Ectodermal cell (in vitro differentiated cells): ENCODE measurements at regions not wholly inside any gene's neighbourhood (a gene's known extent, or its start where the extent isn't known, plus 50 kb on each side); places are given as distances from the start of the nearest gene placed in this dataset.
"Not testable (repeated sequence)": the region's sequence is repeated elsewhere in the genome, so short reads cannot be mapped to it uniquely, and the experiment has no call there.

Experiments used
- H3K27ac ChIP-seq: 2 replicates; pipeline ENCODE4 v1.7.0; 2013; ENCODE audit warnings: mild to moderate bottlenecking, low read depth, low read length; ENCODE audit not compliant: insufficient read depth, poor library complexity, severe bottlenecking
- H3K27me3 ChIP-seq: 2 replicates; pipeline ENCODE4 v1.7.0; 2013; ENCODE audit warnings: mild to moderate bottlenecking, low read length; ENCODE audit not compliant: insufficient read depth, control insufficient read depth, poor library complexity, severe bottlenecking
- H3K36me3 ChIP-seq: one replicate; pipeline ENCODE4 v1.7.0; 2013; ENCODE audit warnings: low read length; ENCODE audit not compliant: control insufficient read depth, insufficient read depth
- H3K4me1 ChIP-seq: one replicate; pipeline ENCODE4 v1.7.0; 2013; ENCODE audit warnings: low read length; ENCODE audit not compliant: control insufficient read depth, insufficient read depth
- H3K4me3 ChIP-seq: 2 replicates; pipeline ENCODE4 v1.7.0; 2013; ENCODE audit warnings: low read depth, low read length, control low read depth; ENCODE audit not compliant: insufficient read depth
- H3K9me3 ChIP-seq: 2 replicates; pipeline ENCODE4 v1.7.0; 2013; ENCODE audit warnings: mild to moderate bottlenecking, low read length, moderate library complexity; ENCODE audit not compliant: control insufficient read depth
- WGBS, 2 experiments: methylation state at CpG; one replicate each; pipeline ENCODE4 v1.1.7; 2013; ENCODE audit warnings: missing lambda C conversion rate in 2 of 2; 5-methylcytosine and 5-hydroxymethylcytosine counted together

DNA sequence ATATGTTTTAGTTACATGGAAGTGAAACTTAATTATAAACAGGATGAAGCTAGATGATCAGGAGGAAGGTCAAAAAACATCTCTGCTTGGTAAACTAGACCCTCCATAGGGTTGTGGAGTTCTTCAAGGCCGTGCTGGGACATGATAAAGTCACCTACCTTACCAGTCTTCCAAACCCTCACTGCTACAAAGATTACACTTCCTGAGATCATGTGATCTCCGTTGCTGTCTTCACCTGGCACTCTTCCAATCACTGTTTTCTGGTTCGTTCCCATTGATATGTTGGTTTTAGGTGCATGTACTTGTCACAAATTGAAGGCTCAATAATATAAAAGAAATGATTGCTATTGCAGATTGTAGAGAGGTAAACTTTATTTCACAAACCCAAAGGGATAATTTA is 161.5 kb upstream of the MAN1A1 start:
- no peaks in the 10 kb centered on the region for H3K9me3 ChIP-seq
- no peak overlapping the region for H3K27ac ChIP-seq
- H3K4me1 ChIP-seq: no peaks in the 10 kb centered on the region
- no peaks in the 10 kb centered on the region for H3K27me3 ChIP-seq
- WGBS, 2 experiments: 92 to 97% methylated on average over 3 of the region's 3 CpGs
- no peaks in the 10 kb centered on the region for H3K36me3 ChIP-seq
- no peak overlapping the region for H3K4me3 ChIP-seq

- 96 to 98% methylated on average over 1 to 2 of the region's 2 CpGs for WGBS, 2 experiments
- Histone ChIP-seq H3K4me3 (no peak overlapping the region), H3K36me3 (no peaks in the 10 kb centered on the region), H3K27ac (no peak overlapping the region), H3K9me3 (no peaks in the 10 kb centered on the region), H3K27me3 (no peaks in the 10 kb centered on the region), H3K4me1 (no peaks in the 10 kb centered on the region)
These were observed 160.7 kb upstream of the MAN1A1 start for GRCh38 chr6:119510246-119510645.

GRCh38 chr6:119506631-119507174 is 157.1 kb upstream of the MAN1A1 start:
- Histone ChIP-seq H3K4me1 (no peaks in the 10 kb centered on the region), H3K27me3 (no peaks in the 10 kb centered on the region), H3K9me3 (no peaks in the 10 kb centered on the region), H3K4me3 (no peak overlapping the region), H3K27ac (no peak overlapping the region), H3K36me3 (no peaks in the 10 kb centered on the region)

DNA sequence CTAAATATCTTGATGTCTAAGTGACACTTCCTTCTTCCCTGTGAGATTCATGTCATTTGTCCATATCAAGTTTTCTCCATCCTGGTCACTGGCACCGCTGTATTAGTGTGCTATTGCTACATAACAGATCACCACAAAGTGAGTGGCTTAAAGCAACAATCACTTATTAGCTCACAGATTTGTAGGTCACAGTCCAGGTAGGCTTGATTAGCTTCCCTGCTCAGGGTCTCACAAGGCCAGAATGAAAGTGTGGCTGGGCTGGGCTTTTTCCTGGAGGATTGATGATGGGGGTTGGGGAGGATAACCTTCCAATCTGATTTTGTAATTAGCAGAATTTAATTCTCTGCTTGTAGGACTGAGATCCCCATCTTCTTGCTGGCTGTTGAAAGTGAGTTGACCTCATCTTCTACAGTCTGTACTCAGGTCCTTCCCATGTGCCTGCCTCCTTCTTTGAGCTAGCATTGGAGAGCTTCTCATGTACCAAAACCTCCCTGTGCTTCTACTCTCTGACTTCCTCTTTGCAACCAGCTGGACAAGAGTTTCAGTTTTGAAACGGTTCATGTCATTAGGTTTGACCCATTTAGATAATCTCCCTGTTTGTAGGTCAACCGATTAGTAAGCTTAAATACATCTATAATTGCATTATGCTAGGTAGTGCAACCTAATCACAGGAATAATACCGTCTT is 152.4 kb upstream of the MAN1A1 start:
- no peaks in the 10 kb centered on the region for H3K27me3 ChIP-seq
- H3K4me3 ChIP-seq: no peak overlapping the region
- no peaks in the 10 kb centered on the region for H3K4me1 ChIP-seq
- 82 to 93% methylated on average over 4 of the region's 4 CpGs for WGBS, 2 experiments
- no peak overlapping the region for H3K27ac ChIP-seq
- no peaks in the 10 kb centered on the region for H3K36me3 ChIP-seq
- H3K9me3 ChIP-seq: no peaks in the 10 kb centered on the region

- Histone ChIP-seq H3K36me3 (no peaks in the 10 kb centered on the region), H3K27ac (no peak overlapping the region), H3K4me3 (no peak overlapping the region), H3K4me1 (no peaks in the 10 kb centered on the region), H3K27me3 (no peaks in the 10 kb centered on the region), H3K9me3 (no peaks in the 10 kb centered on the region)
- WGBS, 2 experiments: no CpG with 5 or more reads among the region's 1 CpG
These were observed 150.2 kb upstream of the MAN1A1 start for GRCh38 chr6:119499797-119500196.

- no peaks in the 10 kb centered on the region for H3K36me3 ChIP-seq
- 96 to 97% methylated on average over 2 to 3 of the region's 3 CpGs for WGBS, 2 experiments
- no peak overlapping the region for H3K4me3 ChIP-seq
These were observed 148.6 kb upstream of the MAN1A1 start for GRCh38 chr6:119497988-119498727.

GRCh38 chr6:119495230-119495683 is 145.7 kb upstream of the MAN1A1 start:
- H3K27me3 ChIP-seq: no peaks in the 10 kb centered on the region
- no peak overlapping the region for H3K4me3 ChIP-seq
- 94 to 97% methylated on average over 5 of the region's 5 CpGs for WGBS, 2 experiments
- no peak overlapping the region for H3K27ac ChIP-seq
- no peaks in the 10 kb centered on the region for H3K9me3 ChIP-seq
- no peaks in the 10 kb centered on the region for H3K36me3 ChIP-seq
- no peaks in the 10 kb centered on the region for H3K4me1 ChIP-seq

More at GRCh38 chr6:119497988-119498727, 148.6 kb upstream of the MAN1A1 start:
- no peak overlapping the region for H3K27ac ChIP-seq
- H3K9me3 ChIP-seq: no peaks in the 10 kb centered on the region
- no peaks in the 10 kb centered on the region for H3K4me1 ChIP-seq
- no peaks in the 10 kb centered on the region for H3K27me3 ChIP-seq

DNA sequence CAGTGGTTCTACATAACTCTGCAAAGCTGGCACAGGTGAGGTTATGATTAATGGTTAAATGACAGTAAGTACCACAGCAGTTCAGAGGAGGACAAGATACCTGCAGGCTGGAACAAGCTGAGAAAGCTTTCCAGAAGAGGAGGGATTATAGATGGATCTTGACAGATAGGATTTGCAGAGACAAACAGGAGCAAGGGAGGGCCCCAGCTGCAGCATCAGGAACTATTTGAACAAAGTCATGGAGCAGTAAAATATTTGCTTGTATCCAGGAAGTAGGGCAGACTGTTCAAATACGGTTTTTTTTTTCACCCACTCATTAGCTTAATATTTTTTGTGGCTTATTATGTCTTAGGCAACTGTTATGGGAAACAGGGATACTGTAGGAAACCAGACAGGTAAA is 144.4 kb upstream of the MAN1A1 start:
- H3K27me3 ChIP-seq: no peaks in the 10 kb centered on the region
- WGBS, 2 experiments: 100% methylated on average over 1 of the region's 1 CpG; no CpG with 5 or more reads in 1 of the 2 experiments
- H3K9me3 ChIP-seq: no peaks in the 10 kb centered on the region
- no peak overlapping the region for H3K4me3 ChIP-seq
- H3K4me1 ChIP-seq: no peaks in the 10 kb centered on the region
- H3K36me3 ChIP-seq: no peaks in the 10 kb centered on the region
- no peak overlapping the region for H3K27ac ChIP-seq

DNA sequence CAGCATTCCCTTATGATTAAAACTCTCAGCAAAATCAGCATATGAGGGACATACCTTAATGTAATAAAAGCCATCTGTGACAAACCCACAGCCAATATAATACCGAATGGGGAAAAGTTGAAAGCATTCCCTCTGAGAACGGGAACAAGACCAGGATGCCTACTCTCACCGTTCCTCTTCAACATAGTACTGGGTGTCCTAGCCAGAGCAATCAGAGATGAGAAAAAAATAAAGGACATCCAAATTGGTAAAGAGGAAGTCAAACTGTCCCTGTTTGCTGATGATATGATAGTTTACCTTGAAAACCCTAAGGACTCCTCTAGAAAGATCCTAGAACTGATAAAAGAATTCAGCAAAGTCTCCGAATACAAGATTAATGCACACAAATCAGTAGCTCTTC is 141.6 kb upstream of the MAN1A1 start:
- H3K9me3 ChIP-seq, H3K36me3 ChIP-seq, H3K27me3 ChIP-seq, H3K4me1 ChIP-seq, H3K4me3 ChIP-seq, H3K27ac ChIP-seq: not testable (repeated sequence)
- WGBS, 2 experiments: 93 to 94% methylated on average over 4 of the region's 4 CpGs

- WGBS, 2 experiments: no CpG with 5 or more reads among the region's 1 CpG
- H3K27ac ChIP-seq, H3K4me3 ChIP-seq, H3K27me3 ChIP-seq, H3K36me3 ChIP-seq, H3K9me3 ChIP-seq, H3K4me1 ChIP-seq: not testable (repeated sequence)
These were observed 140.5 kb upstream of the MAN1A1 start for GRCh38 chr6:119490050-119490449.
